ENCODE measurements at regions not wholly inside any gene's neighbourhood (a gene's known extent, or its start where the extent isn't known, plus 50 kb on each side); places are given as distances from the start of the nearest gene placed in this dataset.

DNA sequence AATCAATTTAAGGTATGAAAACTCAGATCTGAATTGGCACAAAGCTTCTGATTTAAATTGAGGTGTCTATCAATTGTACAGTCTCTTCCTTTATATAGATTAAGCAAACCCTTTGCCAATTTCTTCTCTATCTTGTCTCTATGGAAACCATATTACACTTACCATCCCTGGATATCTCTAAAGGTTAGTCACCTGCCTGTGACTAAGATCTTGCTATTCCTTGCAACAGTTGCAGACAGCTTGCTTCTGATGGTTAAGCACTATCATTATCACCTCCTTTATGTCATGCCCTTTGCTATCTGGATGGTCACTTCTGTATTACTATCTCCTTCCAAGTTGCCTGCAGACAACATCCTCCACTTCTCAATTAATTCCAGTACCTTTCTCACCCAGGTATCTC lies 998.6 kb upstream of the B3GALT2 start:
- TF ChIP-seq, protein P1, sequence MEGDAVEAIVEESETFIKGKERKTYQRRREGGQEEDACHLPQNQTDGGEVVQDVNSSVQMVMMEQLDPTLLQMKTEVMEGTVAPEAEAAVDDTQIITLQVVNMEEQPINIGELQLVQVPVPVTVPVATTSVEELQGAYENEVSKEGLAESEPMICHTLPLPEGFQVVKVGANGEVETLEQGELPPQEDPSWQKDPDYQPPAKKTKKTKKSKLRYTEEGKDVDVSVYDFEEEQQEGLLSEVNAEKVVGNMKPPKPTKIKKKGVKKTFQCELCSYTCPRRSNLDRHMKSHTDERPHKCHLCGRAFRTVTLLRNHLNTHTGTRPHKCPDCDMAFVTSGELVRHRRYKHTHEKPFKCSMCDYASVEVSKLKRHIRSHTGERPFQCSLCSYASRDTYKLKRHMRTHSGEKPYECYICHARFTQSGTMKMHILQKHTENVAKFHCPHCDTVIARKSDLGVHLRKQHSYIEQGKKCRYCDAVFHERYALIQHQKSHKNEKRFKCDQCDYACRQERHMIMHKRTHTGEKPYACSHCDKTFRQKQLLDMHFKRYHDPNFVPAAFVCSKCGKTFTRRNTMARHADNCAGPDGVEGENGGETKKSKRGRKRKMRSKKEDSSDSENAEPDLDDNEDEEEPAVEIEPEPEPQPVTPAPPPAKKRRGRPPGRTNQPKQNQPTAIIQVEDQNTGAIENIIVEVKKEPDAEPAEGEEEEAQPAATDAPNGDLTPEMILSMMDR (IDR thresholded peaks at IDR 0.05; ENCODE audit: insufficient read depth in 1 of 2, low read depth in 1 of 2, low read length in 1 of 2, severe bottlenecking in 1 of 2, unreplicated experiment in 1 of 2), result no peak
- intact Hi-C loops (cut with micrococcal nuclease; ENCODE audit: unreplicated experiment), result no loop called here
- no peaks in the 10 kb centered on the region for H3K36me3 Mint-ChIP-seq (ENCODE audit: insufficient read depth, unreplicated experiment)
- no peak overlapping the region for H3K4me3 Mint-ChIP-seq (ENCODE audit: unreplicated experiment)
- H3K27ac Mint-ChIP-seq (ENCODE audit: unreplicated experiment), result no peak overlapping the region
- H3K9me3 Mint-ChIP-seq (ENCODE audit: unreplicated experiment), result no peaks in the 10 kb centered on the region
- H3K4me1 ChIP-seq, result no peaks in the 10 kb centered on the region
- ChIA-PET POLR2A (no interaction called here), CTCF (no interaction called here)
- no peak overlapping the region for H3K4me3 ChIP-seq (ENCODE audit: low read depth, low read length)
- no peaks in the 10 kb centered on the region for H3K9me3 ChIP-seq
- H3K36me3 ChIP-seq (ENCODE audit: control insufficient read depth, insufficient read depth, low read length), result no peaks in the 10 kb centered on the region
- BruUV-seq (replicated peaks), result no TSS peak
- DNase-seq, result no peak
- no peaks in the 10 kb centered on the region for H3K27me3 ChIP-seq (replicated peaks; ENCODE audit: control insufficient read depth, insufficient read depth, low read length)
- H3K27me3 Mint-ChIP-seq (ENCODE audit: insufficient read depth, unreplicated experiment), result no peaks in the 10 kb centered on the region
- no peaks in the 10 kb centered on the region for H3K4me1 Mint-ChIP-seq (ENCODE audit: low read depth, unreplicated experiment)

DNA sequence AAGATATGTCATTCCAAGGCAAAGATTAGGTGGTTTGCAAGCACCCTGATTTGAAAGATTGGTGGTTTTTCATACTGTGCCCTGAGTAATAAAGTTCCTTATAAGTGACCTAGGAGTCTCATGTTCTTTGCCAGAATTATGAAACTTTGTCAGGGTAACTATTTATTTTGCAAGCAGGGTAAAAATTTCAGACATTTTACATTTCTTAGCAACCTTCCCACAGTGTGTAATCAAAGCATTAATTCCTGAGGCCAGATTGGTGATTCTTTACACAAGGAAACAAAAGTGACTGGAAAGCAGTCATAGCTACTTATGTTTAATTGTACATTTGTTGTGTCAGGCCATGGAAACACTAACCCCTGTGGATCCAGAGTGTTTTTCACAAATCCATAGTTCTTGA lies 998.0 kb upstream of the B3GALT2 start:
- TF ChIP-seq, protein P1 (IDR thresholded peaks at IDR 0.05; ENCODE audit: insufficient read depth in 1 of 2, low read depth in 1 of 2, low read length in 1 of 2, severe bottlenecking in 1 of 2, unreplicated experiment in 1 of 2), result no peak
- no peak overlapping the region for H3K27ac Mint-ChIP-seq (ENCODE audit: unreplicated experiment)
- intact Hi-C loops (cut with micrococcal nuclease; ENCODE audit: unreplicated experiment), result no loop called here
- no peak for DNase-seq
- no peaks in the 10 kb centered on the region for H3K9me3 Mint-ChIP-seq (ENCODE audit: unreplicated experiment)
- Histone ChIP-seq H3K27me3 (replicated peaks; ENCODE audit: control insufficient read depth, insufficient read depth, low read length) (no peaks in the 10 kb centered on the region), H3K9me3 (no peaks in the 10 kb centered on the region), H3K4me1 (no peaks in the 10 kb centered on the region), H3K4me3 (ENCODE audit: low read depth, low read length) (no peak overlapping the region), H3K36me3 (ENCODE audit: control insufficient read depth, insufficient read depth, low read length) (no peaks in the 10 kb centered on the region)
- no peaks in the 10 kb centered on the region for H3K4me1 Mint-ChIP-seq (ENCODE audit: low read depth, unreplicated experiment)
- no peaks in the 10 kb centered on the region for H3K27me3 Mint-ChIP-seq (ENCODE audit: insufficient read depth, unreplicated experiment)
- ChIA-PET CTCF (no interaction called here), POLR2A (no interaction called here)
- H3K4me3 Mint-ChIP-seq (ENCODE audit: unreplicated experiment), result no peak overlapping the region
- no peaks in the 10 kb centered on the region for H3K36me3 Mint-ChIP-seq (ENCODE audit: insufficient read depth, unreplicated experiment)
- BruUV-seq (replicated peaks), result no TSS peak

DNA sequence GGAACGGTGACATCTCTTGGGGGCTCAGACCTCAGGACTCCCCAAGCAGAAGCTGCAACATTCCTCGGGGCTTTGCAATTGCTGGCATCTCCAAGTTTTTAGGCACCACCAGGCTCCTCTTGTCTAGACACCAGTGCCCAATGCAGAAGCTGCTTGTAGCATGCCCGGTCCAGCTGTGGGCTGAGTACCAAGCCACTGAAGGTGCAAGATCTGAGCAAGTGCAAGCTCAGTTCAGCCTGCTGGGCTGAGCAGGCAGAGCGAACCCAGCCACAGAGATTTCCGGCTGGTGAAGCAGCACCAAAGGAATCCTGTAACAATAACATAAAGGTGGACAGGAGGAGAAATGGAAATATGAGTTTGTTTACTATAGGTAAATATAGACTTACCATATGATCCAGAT lies 995.4 kb upstream of the B3GALT2 start:
- no peaks in the 10 kb centered on the region for H3K27me3 Mint-ChIP-seq (ENCODE audit: insufficient read depth, unreplicated experiment)
- no peaks in the 10 kb centered on the region for H3K4me1 Mint-ChIP-seq (ENCODE audit: low read depth, unreplicated experiment)
- H3K4me1 ChIP-seq, result no peaks in the 10 kb centered on the region
- intact Hi-C loops (cut with micrococcal nuclease; ENCODE audit: unreplicated experiment), result no loop called here
- no peaks in the 10 kb centered on the region for H3K36me3 Mint-ChIP-seq (ENCODE audit: insufficient read depth, unreplicated experiment)
- ChIA-PET CTCF (no interaction called here), POLR2A (no interaction called here)
- H3K9me3 Mint-ChIP-seq (ENCODE audit: unreplicated experiment), result no peaks in the 10 kb centered on the region
- H3K27me3 ChIP-seq (replicated peaks; ENCODE audit: control insufficient read depth, insufficient read depth, low read length), result no peaks in the 10 kb centered on the region
- H3K4me3 Mint-ChIP-seq (ENCODE audit: unreplicated experiment), result no peak overlapping the region
- H3K36me3 ChIP-seq (ENCODE audit: control insufficient read depth, insufficient read depth, low read length), result no peaks in the 10 kb centered on the region
- DNase-seq, result no peak
- no peaks in the 10 kb centered on the region for H3K9me3 ChIP-seq
- no peak overlapping the region for H3K27ac Mint-ChIP-seq (ENCODE audit: unreplicated experiment)
- H3K4me3 ChIP-seq (ENCODE audit: low read depth, low read length), result no peak overlapping the region
- no TSS peak for BruUV-seq (replicated peaks)
- TF ChIP-seq, protein P1 (IDR thresholded peaks at IDR 0.05; ENCODE audit: insufficient read depth in 1 of 2, low read depth in 1 of 2, low read length in 1 of 2, severe bottlenecking in 1 of 2, unreplicated experiment in 1 of 2), result no peak
